Colonic mucosa (tissue), 4 donors: ENCODE measurements at regions not wholly inside any gene's neighbourhood (a gene's known extent, or its start where the extent isn't known, plus 50 kb on each side); places are given as distances from the start of the nearest gene placed in this dataset.
"Not testable (repeated sequence)": the region's sequence is repeated elsewhere in the genome, so short reads cannot be mapped to it uniquely, and the experiment has no call there.

ENCODE experiments used
- DNase-seq: peaks from one replicate; pipeline ENCODE4 v3.0.0-alpha.2; 2020
- H3K27ac ChIP-seq: fragments of 200-600 bp; one replicate; pipeline ENCODE4 v1.8.0; 2021
- H3K27me3 ChIP-seq: fragments of 200-600 bp; one replicate; pipeline ENCODE4 v1.8.0; 2021
- H3K36me3 ChIP-seq: fragments of 200-600 bp; one replicate; pipeline ENCODE4 v1.8.0; 2021
- H3K4me1 ChIP-seq: fragments of 200-600 bp; one replicate; pipeline ENCODE4 v1.8.0; 2021; ENCODE audit warnings: mild to moderate bottlenecking
- H3K4me3 ChIP-seq: fragments of 200-600 bp; one replicate; pipeline ENCODE4 v1.8.0; 2021
- H3K9ac ChIP-seq, 2 donors: one replicate each; pipeline ENCODE4 v1.7.0; 2013; ENCODE audit warnings: control low read depth in 2 of 2, low read depth in 2 of 2, low read length in 2 of 2
- H3K9me3 ChIP-seq: fragments of 200-600 bp; one replicate; pipeline ENCODE4 v1.8.0; 2021
- intact Hi-C: fragments of 100-400 bp; cut with DNase I; formaldehyde crosslinking; loops from one replicate; pipeline ENCODE4 v1.14.1; 2022
- TF ChIP-seq, protein P1 (sequence below): fragments of 200-600 bp; IDR thresholded peaks from one replicate; pipeline ENCODE4 v1.8.0; 2022; ENCODE audit warnings: antibody characterized with exemption, mild to moderate bottlenecking
- donor health status: healthy.
- donor health status: DM: no; HTN: no; CAD: no.
- donor health status: DM: no; HTN: no; CAD: no.

GRCh38 chr15:62323353-62323890 is 158.3 kb upstream of the C2CD4B start:
- Histone ChIP-seq H3K27me3 (no peaks in the 10 kb centered on the region), H3K27ac (no peak overlapping the region), H3K36me3 (no peaks in the 10 kb centered on the region), H3K4me3 (no peak overlapping the region), H3K4me1 (no peaks in the 10 kb centered on the region), H3K9me3 (no peaks in the 10 kb centered on the region), H3K9ac (no peak overlapping the region)
- intact Hi-C loops = no loop called here
- TF ChIP-seq, protein P1, sequence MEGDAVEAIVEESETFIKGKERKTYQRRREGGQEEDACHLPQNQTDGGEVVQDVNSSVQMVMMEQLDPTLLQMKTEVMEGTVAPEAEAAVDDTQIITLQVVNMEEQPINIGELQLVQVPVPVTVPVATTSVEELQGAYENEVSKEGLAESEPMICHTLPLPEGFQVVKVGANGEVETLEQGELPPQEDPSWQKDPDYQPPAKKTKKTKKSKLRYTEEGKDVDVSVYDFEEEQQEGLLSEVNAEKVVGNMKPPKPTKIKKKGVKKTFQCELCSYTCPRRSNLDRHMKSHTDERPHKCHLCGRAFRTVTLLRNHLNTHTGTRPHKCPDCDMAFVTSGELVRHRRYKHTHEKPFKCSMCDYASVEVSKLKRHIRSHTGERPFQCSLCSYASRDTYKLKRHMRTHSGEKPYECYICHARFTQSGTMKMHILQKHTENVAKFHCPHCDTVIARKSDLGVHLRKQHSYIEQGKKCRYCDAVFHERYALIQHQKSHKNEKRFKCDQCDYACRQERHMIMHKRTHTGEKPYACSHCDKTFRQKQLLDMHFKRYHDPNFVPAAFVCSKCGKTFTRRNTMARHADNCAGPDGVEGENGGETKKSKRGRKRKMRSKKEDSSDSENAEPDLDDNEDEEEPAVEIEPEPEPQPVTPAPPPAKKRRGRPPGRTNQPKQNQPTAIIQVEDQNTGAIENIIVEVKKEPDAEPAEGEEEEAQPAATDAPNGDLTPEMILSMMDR = no peak
- DNase-seq = no peak

- Histone ChIP-seq H3K4me3 (no peak overlapping the region), H3K4me1 (no peaks in the 10 kb centered on the region), H3K36me3 (no peaks in the 10 kb centered on the region), H3K9ac (no peak overlapping the region), H3K9me3 (no peaks in the 10 kb centered on the region), H3K27ac (no peak overlapping the region), H3K27me3 (no peaks in the 10 kb centered on the region)
- intact Hi-C loops = no loop called here
- TF ChIP-seq, protein P1 = no peak
- DNase-seq = no peak
These were observed 159.3 kb upstream of the C2CD4B start for GRCh38 chr15:62324382-62324781.

DNA sequence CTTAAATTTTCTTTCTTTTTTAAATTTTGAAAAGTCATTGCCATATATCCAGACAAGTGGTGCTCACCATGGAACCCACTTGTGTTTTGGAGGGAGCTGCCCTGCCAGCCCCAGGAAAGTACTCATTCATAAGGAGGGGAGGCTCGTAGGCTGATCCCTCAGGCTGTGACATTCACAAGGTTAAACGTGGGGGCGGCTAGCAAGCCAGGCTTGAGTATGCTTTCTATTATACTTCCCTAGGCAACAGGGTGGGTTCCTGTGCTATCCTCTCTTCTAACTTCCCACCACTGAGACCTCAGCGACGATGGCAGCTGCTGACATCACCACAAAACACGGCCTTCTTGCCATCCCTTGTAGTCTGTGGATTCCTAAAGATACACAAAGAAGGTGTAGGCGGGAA is 160.5 kb upstream of the C2CD4B start:
- H3K27me3 ChIP-seq = no peaks in the 10 kb centered on the region
- H3K36me3 ChIP-seq = no peaks in the 10 kb centered on the region
- no peaks in the 10 kb centered on the region for H3K9me3 ChIP-seq
- TF ChIP-seq, protein P1 = no peak
- intact Hi-C loops = no loop called here
- H3K4me1 ChIP-seq = no peaks in the 10 kb centered on the region
- no peak for DNase-seq
- H3K9ac ChIP-seq = no peak overlapping the region
- H3K27ac ChIP-seq = no peak overlapping the region
- H3K4me3 ChIP-seq = no peak overlapping the region

- no peak overlapping the region for H3K9ac ChIP-seq
- H3K9me3 ChIP-seq = no peaks in the 10 kb centered on the region
- intact Hi-C loops = no loop called here
- TF ChIP-seq, protein P1 = no peak
- no peak overlapping the region for H3K27ac ChIP-seq
- no peaks in the 10 kb centered on the region for H3K4me1 ChIP-seq
- no peak for DNase-seq
- no peaks in the 10 kb centered on the region for H3K27me3 ChIP-seq
- H3K4me3 ChIP-seq = no peak overlapping the region
- no peaks in the 10 kb centered on the region for H3K36me3 ChIP-seq
These were observed 161.5 kb upstream of the C2CD4B start for GRCh38 chr15:62326460-62327011.

GRCh38 chr15:62327406-62327805 is 162.3 kb upstream of the C2CD4B start:
- Histone ChIP-seq H3K9me3 (no peaks in the 10 kb centered on the region), H3K27me3 (no peaks in the 10 kb centered on the region), H3K36me3 (no peaks in the 10 kb centered on the region), H3K4me3 (no peak overlapping the region), H3K9ac (no peak overlapping the region), H3K4me1 (no peaks in the 10 kb centered on the region), H3K27ac (no peak overlapping the region)
- intact Hi-C loops = no loop called here
- no peak for DNase-seq
- TF ChIP-seq, protein P1 = no peak

GRCh38 chr15:62332472-62332871 is 167.4 kb upstream of the C2CD4B start:
- H3K27me3 ChIP-seq, H3K4me1 ChIP-seq, H3K36me3 ChIP-seq, H3K9me3 ChIP-seq, DNase-seq, H3K27ac ChIP-seq, H3K9ac ChIP-seq, H3K4me3 ChIP-seq, intact Hi-C loops: not testable (repeated sequence)
